ENCODE measurements at regions not wholly inside any gene's neighbourhood (a gene's known extent, or its start where the extent isn't known, plus 50 kb on each side); places are given as distances from the start of the nearest gene placed in this dataset.
"Not testable (repeated sequence)": the region's sequence is repeated elsewhere in the genome, so short reads cannot be mapped to it uniquely, and the experiment has no call there.

- DNase-seq (ENCODE audit: low read depth): no peak
These were observed 1532.7 kb downstream of the HACE1 start for GRCh38 chr6:103326760-103327757.

- DNase-seq (ENCODE audit: low read depth): no peak
These were observed 1546.3 kb downstream of the HACE1 start for GRCh38 chr6:103313432-103313831.

- DNase-seq (ENCODE audit: low read depth): not testable (repeated sequence)
These were observed 1565.3 kb downstream of the HACE1 start for GRCh38 chr6:103294376-103294775.

- DNase-seq (ENCODE audit: low read depth): no peak
These were observed 1574.9 kb downstream of the HACE1 start for GRCh38 chr6:103284835-103285234.

GRCh38 chr6:103280417-103280816 is 1579.3 kb downstream of the HACE1 start:
- DNase-seq (ENCODE audit: low read depth): no peak

- DNase-seq (ENCODE audit: low read depth): no peak
These were observed 1581.8 kb downstream of the HACE1 start for GRCh38 chr6:103277936-103278335.

GRCh38 chr6:103273048-103273447 is 1586.7 kb downstream of the HACE1 start:
- DNase-seq (ENCODE audit: low read depth): peak; percentile 3

- no peak for DNase-seq (ENCODE audit: low read depth)
These were observed 1590.1 kb downstream of the HACE1 start for GRCh38 chr6:103269581-103269980.

- no peak for DNase-seq (ENCODE audit: low read depth)
These were observed 1591.4 kb downstream of the HACE1 start for GRCh38 chr6:103268335-103268734.

GRCh38 chr6:103264020-103264419 is 1595.7 kb downstream of the HACE1 start:
- DNase-seq (ENCODE audit: low read depth): no peak

- DNase-seq (ENCODE audit: low read depth): no peak
These were observed 1604.6 kb downstream of the HACE1 start for GRCh38 chr6:103255132-103255531.

- DNase-seq (ENCODE audit: low read depth): no peak
These were observed 1622.8 kb downstream of the HACE1 start for GRCh38 chr6:103236923-103237322.

- no peak for DNase-seq (ENCODE audit: low read depth)
These were observed 1628.5 kb downstream of the HACE1 start for GRCh38 chr6:103231181-103231580.

- peak; percentile 58 for DNase-seq (ENCODE audit: low read depth)
These were observed 1643.9 kb downstream of the HACE1 start for GRCh38 chr6:103215847-103216246.

GRCh38 chr6:103210686-103211085 is 1649.0 kb downstream of the HACE1 start:
- DNase-seq (ENCODE audit: low read depth): no peak

- DNase-seq (ENCODE audit: low read depth): no peak
These were observed 1661.3 kb downstream of the HACE1 start for GRCh38 chr6:103198386-103198785.

GRCh38 chr6:103193413-103193812 is 1666.3 kb downstream of the HACE1 start:
- no peak for DNase-seq (ENCODE audit: low read depth)

- no peak for DNase-seq (ENCODE audit: low read depth)
These were observed 1668.2 kb downstream of the HACE1 start for GRCh38 chr6:103191391-103192093.

GRCh38 chr6:103184776-103185175 is 1674.9 kb downstream of the HACE1 start:
- no peak for DNase-seq (ENCODE audit: low read depth)

GRCh38 chr6:103183831-103184411 is 1675.8 kb downstream of the HACE1 start:
- no peak for DNase-seq (ENCODE audit: low read depth)

- no peak for DNase-seq (ENCODE audit: low read depth)
These were observed 1681.5 kb downstream of the HACE1 start for GRCh38 chr6:103178193-103178592.

- no peak for DNase-seq (ENCODE audit: low read depth)
These were observed 1681.9 kb downstream of the HACE1 start for GRCh38 chr6:103177791-103178190.

- DNase-seq (ENCODE audit: low read depth): no peak
These were observed 1684.7 kb downstream of the HACE1 start for GRCh38 chr6:103175056-103175455.

Measured in HS-5 (cell line).